ENCODE measurements at regions not wholly inside any gene's neighbourhood (a gene's known extent, or its start where the extent isn't known, plus 50 kb on each side); places are given as distances from the start of the nearest gene placed in this dataset.

GRCh38 chr10:117617659-117618058 lies 75.1 kb downstream of the EMX2 start:
- Histone ChIP-seq H3K9ac (ENCODE audit: low read depth, low read length) (no peak overlapping the region), H3K4me3 (ENCODE audit: low read depth in 1 of 2, low read length in 2 of 2) (no peak overlapping the region), H3K36me3 (ENCODE audit: insufficient read depth, low read length) (no peaks in the 10 kb centered on the region), H3K27me3 (ENCODE audit: insufficient read depth, low read length, poor library complexity) (peaks cover 2% of the 10 kb centered on the region), H3K4me1 (ENCODE audit: insufficient read depth, low read length) (no peaks in the 10 kb centered on the region), H3K27ac (ENCODE audit: low read length) (no peak overlapping the region), H4K20me1 (ENCODE audit: insufficient read depth, low read length) (no peaks in the 10 kb centered on the region), H3K9me3 (ENCODE audit: insufficient read depth, low read length, severe bottlenecking) (no peaks in the 10 kb centered on the region), H3K4me2 (ENCODE audit: insufficient read depth, low read length) (no peak overlapping the region), H3K79me2 (ENCODE audit: insufficient read depth, low read length) (no peaks in the 10 kb centered on the region), H2AFZ (ENCODE audit: low read depth, low read length) (no peak overlapping the region)
- DNase-seq: no peak
- no peak for ATAC-seq (ENCODE audit: insufficient read depth, low read depth)
- TF ChIP-seq CTCF (IDR thresholded peaks at IDR 0.05; ENCODE audit: borderline replicate concordance, extremely low read depth, low read length, poor library complexity, severe bottlenecking) (no peak), EZH2 (IDR thresholded peaks at IDR 0.05; ENCODE audit: borderline replicate concordance, low read depth, low read length, severe bottlenecking) (no peak)

GRCh38 chr10:117619223-117619622 lies 76.7 kb downstream of the EMX2 start:
- H3K4me3 ChIP-seq (ENCODE audit: low read depth in 1 of 2, low read length in 2 of 2): no peak overlapping the region
- no peak overlapping the region for H2AFZ ChIP-seq (ENCODE audit: low read depth, low read length)
- H3K4me1 ChIP-seq (ENCODE audit: insufficient read depth, low read length): no peaks in the 10 kb centered on the region
- H3K79me2 ChIP-seq (ENCODE audit: insufficient read depth, low read length): no peaks in the 10 kb centered on the region
- H4K20me1 ChIP-seq (ENCODE audit: insufficient read depth, low read length): no peaks in the 10 kb centered on the region
- no peak overlapping the region for H3K27ac ChIP-seq (ENCODE audit: low read length)
- no peak overlapping the region for H3K4me2 ChIP-seq (ENCODE audit: insufficient read depth, low read length)
- no peak for DNase-seq
- no peaks in the 10 kb centered on the region for H3K36me3 ChIP-seq (ENCODE audit: insufficient read depth, low read length)
- no peak overlapping the region for H3K9ac ChIP-seq (ENCODE audit: low read depth, low read length)
- no peak for ATAC-seq (ENCODE audit: insufficient read depth, low read depth)
- TF ChIP-seq CTCF (IDR thresholded peaks at IDR 0.05; ENCODE audit: borderline replicate concordance, extremely low read depth, low read length, poor library complexity, severe bottlenecking) (no peak), EZH2 (IDR thresholded peaks at IDR 0.05; ENCODE audit: borderline replicate concordance, low read depth, low read length, severe bottlenecking) (no peak)
- H3K27me3 ChIP-seq (ENCODE audit: insufficient read depth, low read length, poor library complexity): peaks cover 2% of the 10 kb centered on the region
- no peaks in the 10 kb centered on the region for H3K9me3 ChIP-seq (ENCODE audit: insufficient read depth, low read length, severe bottlenecking)

GRCh38 chr10:117619707-117620405 lies 77.3 kb downstream of the EMX2 start:
- DNase-seq: no peak
- no peaks in the 10 kb centered on the region for H3K36me3 ChIP-seq (ENCODE audit: insufficient read depth, low read length)
- no peaks in the 10 kb centered on the region for H3K9me3 ChIP-seq (ENCODE audit: insufficient read depth, low read length, severe bottlenecking)
- H3K4me1 ChIP-seq (ENCODE audit: insufficient read depth, low read length): no peaks in the 10 kb centered on the region
- H3K27ac ChIP-seq (ENCODE audit: low read length): no peak overlapping the region
- no peaks in the 10 kb centered on the region for H3K79me2 ChIP-seq (ENCODE audit: insufficient read depth, low read length)
- no peak overlapping the region for H3K4me3 ChIP-seq (ENCODE audit: low read depth in 1 of 2, low read length in 2 of 2)
- H3K9ac ChIP-seq (ENCODE audit: low read depth, low read length): no peak overlapping the region
- H4K20me1 ChIP-seq (ENCODE audit: insufficient read depth, low read length): no peaks in the 10 kb centered on the region
- no peak for ATAC-seq (ENCODE audit: insufficient read depth, low read depth)
- H2AFZ ChIP-seq (ENCODE audit: low read depth, low read length): no peak overlapping the region
- TF ChIP-seq CTCF (IDR thresholded peaks at IDR 0.05; ENCODE audit: borderline replicate concordance, extremely low read depth, low read length, poor library complexity, severe bottlenecking) (no peak), EZH2 (IDR thresholded peaks at IDR 0.05; ENCODE audit: borderline replicate concordance, low read depth, low read length, severe bottlenecking) (no peak)
- no peak overlapping the region for H3K4me2 ChIP-seq (ENCODE audit: insufficient read depth, low read length)
- H3K27me3 ChIP-seq (ENCODE audit: insufficient read depth, low read length, poor library complexity): peaks cover 2% of the 10 kb centered on the region
